T-cell (primary cell): ENCODE measurements at regions not wholly inside any gene's neighbourhood (a gene's known extent, or its start where the extent isn't known, plus 50 kb on each side); places are given as distances from the start of the nearest gene placed in this dataset.

Source experiments
- ATAC-seq, 4 experiments: fragments of 200-7000 bp in 3 of 4; fragments of 150-1000 bp in 1 of 4; cut with Tn5 transposase; replicated peaks in 1 of 4; 1 replicate in 3 of 4; 2 replicates in 1 of 4; pipeline ENCODE4 v1.10.0; 2021; ENCODE audit warnings: moderate library complexity in 3 of 4, mild to moderate bottlenecking in 2 of 4, moderate number of reproducible peaks in 1 of 4
- CTCF ChIA-PET, 2 donors: fragments of 300-600 bp; sonication (Branson Sonifier 250); formaldehyde crosslinking; loops; one replicate each; lab custom pipeline; 2022; ENCODE audit warnings: antibody characterized with exemption in 2 of 2; lab: Charles Lee
- POLR2A ChIA-PET, 2 donors: fragments of 300-600 bp; sonication (Branson Sonifier 250); formaldehyde crosslinking; loops; one replicate each; lab custom pipeline; 2022; ENCODE audit warnings: antibody characterized with exemption in 2 of 2; lab: Charles Lee
- DNase-seq, 35 experiments: peaks; one replicate each; pipeline versions ENCODE4 v3.0.0 to v3.0.0-alpha.2; 2013 to 2023
- H3K27ac ChIP-seq: one replicate; pipeline ENCODE4 v1.5.1; 2013; ENCODE audit warnings: low read length
- H3K27me3 ChIP-seq, 2 experiments: replicated peaks in 1 of 2; 1 replicate in 1 of 2; 2 replicates in 1 of 2; pipeline versions ENCODE4 v1.6.1 to v1.7.0; 2013; ENCODE audit warnings: low read length in 1 of 2, mixed read lengths in 1 of 2; ENCODE audit not compliant: control insufficient read depth in 2 of 2, insufficient read depth in 2 of 2; ENCODE audit errors: extremely low read depth in 1 of 2
- H3K36me3 ChIP-seq, 2 donors: 1 replicate in 1 of 2; 2 replicates in 1 of 2; pipeline versions ENCODE4 v1.6.1 to v1.7.0; 2013; ENCODE audit warnings: low read length in 1 of 2; ENCODE audit not compliant: control insufficient read depth in 2 of 2, insufficient read depth in 1 of 2; ENCODE audit errors: extremely low read depth in 1 of 2
- H3K4me1 ChIP-seq, 2 experiments: 1 replicate in 1 of 2; 2 replicates in 1 of 2; pipeline versions ENCODE4 v1.6.1 to v1.7.0; 2013; ENCODE audit warnings: low read length in 2 of 2, mixed read lengths in 1 of 2; ENCODE audit not compliant: insufficient read depth in 2 of 2, control insufficient read depth in 1 of 2; ENCODE audit errors: extremely low read depth in 1 of 2
- H3K4me3 ChIP-seq, 2 donors: 1 replicate in 1 of 2; 2 replicates in 1 of 2; pipeline versions ENCODE4 v1.5.1 to v1.7.0; 2013; ENCODE audit warnings: mild to moderate bottlenecking in 2 of 2, low read length in 1 of 2, moderate library complexity in 1 of 2; ENCODE audit not compliant: control insufficient read depth in 1 of 2; ENCODE audit errors: extremely low read depth in 1 of 2
- H3K9me3 ChIP-seq: 2 replicates; pipeline ENCODE4 v1.7.0; 2013
- H3K27ac Mint-ChIP-seq, 2 donors: one replicate each; pipeline ENCODE4 v1.8.0; 2020 to 2021; ENCODE audit warnings: mild to moderate bottlenecking in 2 of 2, mixed read lengths in 2 of 2
- H3K27me3 Mint-ChIP-seq, 2 donors: one replicate each; pipeline ENCODE4 v1.8.0; 2021 to 2022; ENCODE audit warnings: mixed read lengths in 2 of 2
- H3K36me3 Mint-ChIP-seq: one replicate; pipeline ENCODE4 v1.8.0; 2021; ENCODE audit warnings: mixed read lengths
- H3K4me1 Mint-ChIP-seq, 3 donors: one replicate each; pipeline ENCODE4 v1.8.0; 2020 to 2022; ENCODE audit warnings: mixed read lengths in 3 of 3, mild to moderate bottlenecking in 1 of 3
- H3K4me3 Mint-ChIP-seq, 3 donors: one replicate each; pipeline ENCODE4 v1.8.0; 2020 to 2022; ENCODE audit warnings: mild to moderate bottlenecking in 3 of 3, mixed read lengths in 3 of 3, moderate library complexity in 3 of 3
- H3K9me3 Mint-ChIP-seq, 3 donors: one replicate each; pipeline ENCODE4 v1.8.0; 2020 to 2022; ENCODE audit warnings: mixed read lengths in 3 of 3
- WGBS: methylation state at CpG from one replicate; pipeline ENCODE4 v1.1.5; 2013; ENCODE audit warnings: missing lambda C conversion rate; ENCODE audit not compliant: insufficient coverage; 5-methylcytosine and 5-hydroxymethylcytosine counted together

- Histone ChIP-seq H3K27me3 (peaks cover 3 to 4% of the 10 kb centered on the region in 2 experiments), H3K9me3 (no peaks in the 10 kb centered on the region), H3K4me3 (no peak overlapping the region), H3K27ac (no peak overlapping the region), H3K36me3 (no peaks in the 10 kb centered on the region), H3K4me1 (no peaks in the 10 kb centered on the region)
- ATAC-seq = no peak
- Mint-ChIP-seq H3K4me3 (no peak overlapping the region), H3K36me3 (no peaks in the 10 kb centered on the region), H3K27ac (no peak overlapping the region), H3K4me1 (no peaks in the 10 kb centered on the region), H3K27me3 (peaks cover 6 to 24% of the 10 kb centered on the region in 2 donors), H3K9me3 (no peaks in the 10 kb centered on the region)
- POLR2A ChIA-PET = no interaction called here
- CTCF ChIA-PET = no interaction called here
- DNase-seq = no peak
- WGBS = no CpG with 5 or more reads among the region's 2 CpGs
These were observed 54.8 kb upstream of the MPHOSPH6 start for GRCh38 chr16:82224821-82225220.

- Histone ChIP-seq H3K4me3 (no peak overlapping the region), H3K36me3 (no peaks in the 10 kb centered on the region), H3K27me3 (peaks cover 3 to 4% of the 10 kb centered on the region in 2 experiments), H3K4me1 (no peaks in the 10 kb centered on the region), H3K9me3 (no peaks in the 10 kb centered on the region), H3K27ac (no peak overlapping the region)
- ChIA-PET POLR2A (no interaction called here), CTCF (no interaction called here)
- H3K27me3 Mint-ChIP-seq = peaks cover 4 to 10% of the 10 kb centered on the region in 2 donors
- H3K27ac Mint-ChIP-seq = no peak overlapping the region
- WGBS = 88% methylated on average over 4 of the region's 4 CpGs
- H3K9me3 Mint-ChIP-seq = no peaks in the 10 kb centered on the region
- DNase-seq (no peak), ATAC-seq (no peak)
- H3K36me3 Mint-ChIP-seq = no peaks in the 10 kb centered on the region
- H3K4me1 Mint-ChIP-seq = no peaks in the 10 kb centered on the region
- H3K4me3 Mint-ChIP-seq = no peak overlapping the region
These were observed 50.5 kb upstream of the MPHOSPH6 start for GRCh38 chr16:82220541-82220940.
